ENCODE measurements at regions not wholly inside any gene's neighbourhood (a gene's known extent, or its start where the extent isn't known, plus 50 kb on each side); places are given as distances from the start of the nearest gene placed in this dataset.
A peak's percentile ranks its signal among the peaks of the same experiment; 100 is the strongest.
"Not testable (repeated sequence)": the region's sequence is repeated elsewhere in the genome, so short reads cannot be mapped to it uniquely, and the experiment has no call there.

DNA sequence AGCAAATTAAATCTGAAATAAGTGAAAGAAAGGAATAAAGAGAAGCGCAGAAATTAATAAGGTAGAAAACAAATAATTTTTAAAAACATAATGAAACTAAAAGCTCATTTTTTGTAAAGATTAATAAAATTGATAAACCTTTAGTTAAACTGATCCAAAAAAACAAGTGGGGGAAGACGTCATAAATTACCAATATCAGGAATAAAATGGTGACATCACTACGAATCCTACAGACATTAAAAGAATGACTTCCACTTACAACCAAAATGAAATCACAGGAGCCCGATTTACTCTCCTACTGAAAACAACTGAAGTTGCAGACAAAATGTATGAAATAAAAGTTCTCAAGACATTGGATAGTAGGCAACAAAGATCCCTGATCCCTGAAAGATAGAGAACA is 68.1 kb upstream of the IFFO2 start:
- no peak for DNase-seq

DNA sequence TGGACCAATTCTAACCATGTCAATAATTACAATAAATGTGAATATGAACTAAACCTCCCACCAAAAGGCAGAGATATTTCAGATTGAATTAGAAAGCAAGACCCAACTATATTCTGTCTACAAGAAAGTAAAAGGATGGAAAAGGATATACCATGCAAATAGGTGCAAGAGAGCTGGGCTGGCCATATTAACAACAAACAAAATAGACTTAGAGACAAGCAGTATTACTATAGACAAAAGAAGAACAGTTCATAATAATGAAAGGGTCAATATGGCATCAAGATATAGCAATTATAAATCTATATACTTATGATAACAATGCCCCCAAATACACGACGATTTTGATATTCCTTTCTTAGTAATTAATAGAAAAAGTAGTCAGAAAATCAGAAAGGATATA is 67.3 kb upstream of the IFFO2 start:
- DNase-seq = no peak

DNA sequence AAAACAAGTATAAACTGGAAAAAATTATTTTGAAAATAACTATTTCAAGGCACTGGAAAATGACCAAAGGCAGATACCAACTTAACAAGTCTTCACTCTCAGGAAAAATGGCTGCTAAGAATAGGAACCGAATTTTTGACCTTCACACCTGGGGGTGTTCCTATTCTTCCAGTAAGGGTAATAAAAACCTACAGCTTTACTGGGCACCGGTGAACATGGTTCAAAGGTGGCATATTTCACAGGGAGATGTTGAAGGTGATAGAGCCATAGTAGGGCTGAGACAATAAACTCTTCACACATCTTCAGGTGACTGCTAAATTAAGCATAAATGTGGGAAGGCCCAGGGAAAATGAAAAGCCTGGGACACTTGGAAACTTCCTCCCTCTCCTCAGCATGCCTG is 65.4 kb upstream of the IFFO2 start:
- DNase-seq = no peak

DNA sequence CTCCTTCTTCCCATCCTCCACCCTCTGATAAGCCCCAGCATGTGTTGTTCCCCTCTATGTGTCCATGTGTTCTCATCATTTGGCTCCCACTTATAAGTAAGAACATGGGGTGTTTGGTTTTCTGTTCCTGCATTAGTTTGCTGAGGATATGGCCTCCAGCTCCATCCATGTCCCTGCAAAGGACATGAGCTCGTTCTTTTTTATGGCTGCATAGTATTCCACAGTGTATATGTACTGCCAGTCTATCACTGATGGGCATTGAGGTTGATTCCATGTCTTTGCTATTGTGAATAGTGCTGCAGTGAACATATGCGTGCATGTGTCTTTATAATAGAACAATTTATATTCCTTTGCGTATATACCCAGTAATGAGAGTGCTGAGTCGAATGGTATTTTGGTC is 62.8 kb upstream of the IFFO2 start:
- DNase-seq = not testable (repeated sequence)

DNA sequence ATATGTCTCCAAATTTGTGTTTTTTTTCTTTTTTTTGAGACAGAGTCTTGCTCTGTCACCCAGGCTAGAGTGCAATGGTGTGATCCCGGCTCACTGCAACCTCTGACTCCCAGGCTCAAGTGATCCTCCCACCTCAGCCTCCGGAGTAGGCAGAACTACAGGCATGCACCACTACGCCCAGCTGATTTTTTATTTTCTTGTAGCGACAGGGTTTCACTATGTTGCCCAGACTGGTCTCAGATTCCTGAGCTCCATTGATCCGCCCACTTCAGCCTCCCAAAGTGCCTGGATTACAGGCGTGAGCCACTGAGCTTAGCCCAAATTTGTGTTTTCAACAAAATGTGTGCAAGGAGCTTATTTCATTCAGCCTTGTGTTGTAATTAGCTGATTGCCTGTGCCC is 59.0 kb upstream of the IFFO2 start:
- no peak for DNase-seq

DNA sequence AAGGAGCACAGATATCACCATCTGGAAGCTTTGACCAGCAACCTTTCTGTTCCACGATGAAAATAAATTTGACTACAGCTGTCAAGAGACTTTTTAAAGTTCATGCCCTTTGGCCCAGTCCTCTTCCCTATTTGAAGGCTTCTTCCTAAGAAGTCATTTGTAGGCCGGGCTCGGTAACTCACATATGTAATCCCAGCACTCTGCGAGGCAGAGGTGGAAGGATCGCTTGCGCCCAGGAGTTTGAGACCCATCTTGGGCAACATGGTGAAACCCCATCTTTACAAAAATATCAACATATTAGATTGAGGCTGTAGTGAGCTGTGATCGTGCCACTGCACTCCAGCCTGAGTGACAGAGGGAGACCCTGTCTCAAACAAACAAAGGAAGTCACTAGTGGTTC is 58.3 kb upstream of the IFFO2 start:
- DNase-seq = no peak

DNA sequence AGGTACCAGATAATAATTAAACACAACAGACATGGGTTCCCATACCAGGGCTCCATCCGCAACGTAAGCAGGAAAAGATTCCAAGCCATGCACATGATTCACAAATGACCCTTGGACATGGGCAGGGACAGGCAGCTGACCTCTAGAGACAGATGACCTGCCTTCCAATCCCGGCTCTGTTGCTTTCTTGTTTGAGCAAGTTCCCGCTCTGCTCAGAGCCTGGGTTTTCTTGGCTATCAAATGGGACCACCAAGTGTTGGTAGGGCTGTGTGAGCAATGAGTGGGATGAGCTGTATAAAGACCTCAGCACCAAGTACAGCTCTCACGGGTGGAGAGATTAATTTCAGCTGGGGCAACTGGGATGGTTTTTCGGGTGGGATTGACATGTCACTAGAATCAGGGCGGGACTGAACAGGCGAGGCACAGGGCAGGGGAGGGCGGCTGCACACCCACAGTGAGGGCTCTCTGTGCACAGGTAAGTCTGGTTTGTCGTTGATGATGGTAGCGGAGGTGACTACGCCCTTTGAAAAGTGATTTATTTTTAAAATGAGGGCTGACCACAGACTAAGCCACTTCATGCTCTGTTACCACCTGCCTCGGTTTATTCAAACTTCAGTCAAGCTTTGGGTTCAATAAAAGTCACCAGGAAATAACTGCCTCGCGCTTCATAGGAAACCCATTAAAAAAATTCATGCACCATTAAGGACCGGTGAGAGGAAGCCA is 57.5 kb upstream of the IFFO2 start:
- no peak for DNase-seq

DNA sequence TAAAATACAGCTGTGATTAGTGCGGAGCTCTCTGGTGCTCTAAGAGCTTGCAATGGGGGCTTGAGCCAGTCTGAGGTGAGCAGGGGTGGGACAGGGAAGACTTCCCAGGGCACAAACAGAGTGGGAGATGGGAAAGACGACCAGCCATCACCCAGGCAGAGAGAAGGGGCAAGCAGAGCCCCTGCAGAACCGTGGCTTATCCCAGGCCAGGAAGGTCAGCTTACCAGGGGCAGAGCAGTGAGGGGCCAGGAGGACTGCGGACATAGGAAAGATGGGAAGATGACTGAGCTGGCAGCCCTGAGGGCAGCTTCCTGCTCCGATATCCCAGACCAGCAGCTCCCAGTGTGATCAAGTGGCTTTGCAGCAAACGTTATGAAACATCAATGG is 55.4 kb upstream of the IFFO2 start:
- DNase-seq = no peak

DNA sequence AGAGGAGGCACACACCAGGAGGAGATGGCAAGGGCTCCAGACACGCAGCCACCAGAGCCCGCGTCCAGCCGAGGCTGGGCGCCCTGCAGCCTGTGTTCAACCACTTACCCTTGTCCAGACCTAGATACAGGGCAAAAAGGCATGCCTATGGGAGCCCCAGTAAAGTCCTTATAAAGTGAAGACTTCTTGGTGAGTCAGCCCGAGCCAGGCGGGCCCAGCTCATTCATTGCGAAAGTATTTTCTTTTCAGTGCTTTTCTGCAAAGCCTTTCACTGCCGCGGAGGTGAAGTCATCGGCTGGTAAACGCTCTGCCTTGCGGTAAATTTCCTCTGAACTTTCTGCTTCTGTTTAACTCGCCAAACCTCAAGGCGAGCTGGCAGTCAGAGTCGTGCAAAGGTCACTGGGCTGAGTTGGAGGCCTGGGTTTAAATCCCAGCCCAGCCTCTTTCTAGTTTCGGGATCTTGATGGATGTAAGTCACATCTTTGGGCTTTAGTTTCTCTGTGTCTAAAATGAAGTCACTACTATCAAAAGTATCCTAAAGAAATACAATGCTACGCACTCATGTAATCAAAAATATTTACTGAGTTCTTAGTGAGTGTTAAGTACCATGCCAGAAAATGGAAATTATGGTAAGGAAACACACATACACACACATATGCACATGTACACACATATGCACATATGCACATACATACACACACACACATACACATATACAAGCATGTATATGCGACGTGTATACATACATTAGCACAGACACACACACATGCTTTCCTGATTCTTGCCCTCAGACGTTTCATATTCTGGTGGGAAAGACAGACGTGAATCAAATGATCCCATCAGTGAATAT is 54.7 kb upstream of the IFFO2 start:
- DNase-seq = peak; percentile 21

DNA sequence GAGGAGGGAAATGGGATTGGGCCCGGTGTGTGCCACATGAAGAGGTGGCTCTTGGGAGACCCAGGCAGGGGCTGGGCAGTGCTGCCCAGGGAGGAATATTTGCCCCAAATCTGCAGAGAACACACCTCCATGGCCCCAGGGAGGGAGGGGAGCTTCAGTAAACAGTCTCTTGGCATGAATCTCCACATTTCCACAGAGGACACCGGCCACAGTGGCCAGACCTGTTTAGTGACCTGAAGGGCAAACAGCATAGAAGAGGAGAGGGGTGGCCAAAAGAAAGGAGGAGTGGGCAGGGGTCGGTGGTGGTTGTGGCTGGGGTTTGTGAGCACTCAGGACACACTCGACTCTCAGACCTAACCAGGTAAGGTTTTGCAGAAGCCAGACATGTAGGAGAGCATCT is 54.0 kb upstream of the IFFO2 start:
- DNase-seq = no peak

DNA sequence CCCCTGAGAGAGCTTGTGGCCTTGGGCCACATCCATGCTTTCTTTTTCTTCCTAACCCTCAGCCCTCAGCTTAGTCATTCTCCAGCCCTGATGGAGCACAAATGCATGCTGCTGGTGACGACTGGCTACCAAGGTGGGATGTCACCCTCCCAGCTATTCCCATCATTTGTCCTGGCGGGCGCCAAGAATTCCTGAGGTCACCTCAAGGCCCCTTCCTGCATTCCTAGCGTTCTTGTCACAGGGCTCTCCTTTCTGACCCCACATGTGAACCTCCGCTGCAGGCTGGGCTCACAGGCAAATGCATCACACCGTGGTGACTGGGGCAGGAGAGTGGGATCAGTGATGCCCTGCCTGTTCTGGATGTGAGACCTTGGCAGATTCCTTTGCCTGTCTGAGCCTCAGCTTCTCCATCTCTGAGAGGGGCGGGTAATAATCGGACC is 53.4 kb upstream of the IFFO2 start:
- no peak for DNase-seq

DNA sequence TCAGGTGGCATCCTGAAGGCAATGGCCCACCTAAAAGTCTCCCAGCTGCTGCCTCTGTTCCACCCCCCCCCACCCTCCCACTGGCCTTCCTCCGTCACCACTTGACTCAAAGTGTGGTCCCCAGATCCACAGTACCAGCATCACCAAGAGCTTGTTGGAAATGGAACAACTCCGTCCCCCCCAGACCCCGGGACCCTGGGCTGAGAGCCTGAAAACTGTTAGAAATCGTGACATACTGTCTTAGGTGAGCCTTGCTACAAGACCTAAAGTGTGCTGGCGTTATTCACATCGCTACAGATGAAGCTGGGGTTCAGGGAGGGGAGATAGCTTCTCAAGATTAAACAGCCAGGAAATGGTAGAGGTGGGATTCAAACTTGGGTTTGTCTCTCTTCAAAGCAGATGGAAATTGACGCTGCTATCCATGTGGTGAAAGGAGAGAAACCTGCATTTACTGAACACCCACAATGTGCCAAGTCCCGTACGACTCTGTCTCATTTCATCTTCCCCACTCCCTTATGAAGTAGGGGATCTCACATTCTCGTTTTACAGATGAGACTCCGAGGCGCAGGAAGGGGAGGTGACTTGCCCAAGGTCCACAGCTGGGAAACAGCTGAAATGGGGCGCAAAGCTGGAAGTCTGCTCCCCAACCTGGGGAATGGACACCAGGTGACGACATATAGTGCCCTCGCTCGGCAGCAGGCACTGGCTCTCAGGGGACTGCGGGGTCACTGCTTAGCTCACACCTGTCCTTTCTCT is 52.8 kb upstream of the IFFO2 start:
- DNase-seq = no peak

DNA sequence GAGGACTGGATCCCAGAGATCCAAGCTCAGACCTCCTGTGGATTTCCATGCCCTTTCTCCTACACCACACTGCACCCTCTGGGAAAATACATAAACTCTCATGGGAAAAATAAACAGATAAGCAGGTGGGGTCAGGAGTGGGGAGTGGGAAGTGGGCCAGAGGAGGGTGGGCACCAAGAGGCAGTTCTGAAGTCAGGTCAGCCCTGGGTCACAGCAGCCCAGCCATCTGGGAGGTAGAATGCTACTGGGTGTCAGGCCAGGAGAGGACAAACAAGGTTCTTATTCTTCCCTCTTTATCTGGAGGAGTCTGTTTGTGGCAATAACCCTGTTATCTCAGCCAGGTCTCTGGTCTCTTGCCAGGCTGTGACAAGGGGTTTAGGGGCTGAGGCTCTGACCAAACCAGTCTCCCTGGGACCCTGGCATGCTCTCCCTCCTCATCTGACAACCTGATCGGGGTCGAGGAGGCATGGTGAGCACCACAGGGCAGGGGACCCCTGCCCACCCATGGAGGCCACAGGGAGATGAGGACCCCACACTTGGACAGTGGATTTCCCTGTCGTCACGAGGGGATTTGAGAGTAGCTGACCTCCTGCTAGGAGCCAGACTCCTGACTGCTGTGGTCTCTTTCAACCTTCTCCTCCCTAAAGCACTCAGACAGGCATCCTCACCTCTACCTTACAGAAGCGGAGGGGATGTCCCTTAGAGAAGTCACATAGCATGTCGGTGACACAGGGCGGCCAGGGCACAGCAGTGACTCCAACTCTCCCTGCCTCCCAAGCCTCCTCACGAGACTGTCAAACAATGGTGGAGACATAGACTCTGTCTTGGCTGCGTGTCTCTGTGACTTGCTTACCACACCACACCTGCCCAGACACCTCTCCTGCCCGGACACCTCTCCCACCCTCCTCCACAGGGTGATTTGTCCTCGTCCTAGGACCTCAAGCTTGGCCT is 51.3 kb upstream of the IFFO2 start:
- no peak for DNase-seq

DNA sequence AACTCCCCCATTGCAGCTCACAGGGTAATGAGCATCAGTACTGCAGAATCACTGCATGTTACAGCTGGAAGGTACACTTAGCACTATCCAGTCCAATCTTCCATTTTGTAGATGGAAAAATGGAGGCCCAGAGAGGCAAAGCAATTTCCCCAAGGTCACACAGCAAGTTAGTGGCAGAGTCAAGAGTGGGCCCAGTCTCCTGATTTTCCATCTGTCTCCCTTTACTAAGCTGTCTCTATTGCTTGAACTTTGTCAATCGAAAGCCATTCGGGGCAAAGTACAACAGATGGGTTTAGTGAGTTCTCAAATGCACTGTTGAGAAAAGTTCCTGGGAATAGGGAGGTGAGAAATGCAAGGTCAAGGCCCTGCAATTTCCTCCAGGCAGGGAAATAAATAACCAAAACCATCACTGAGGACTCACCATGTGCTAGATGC is 50.4 kb upstream of the IFFO2 start:
- no peak for DNase-seq

All from muscle of arm (tissue), 1 donor.